ENCODE measurements at regions not wholly inside any gene's neighbourhood (a gene's known extent, or its start where the extent isn't known, plus 50 kb on each side); places are given as distances from the start of the nearest gene placed in this dataset.

- no peak for ATAC-seq
- no peak overlapping the region for H3K4me2 ChIP-seq (ENCODE audit: control insufficient read depth, insufficient read depth)
- in situ Hi-C loops (cut with MboI) (no loop called here), intact Hi-C loops (cut with micrococcal nuclease; ENCODE audit: unreplicated experiment) (no loop called here)
- ChIA-PET RAD21 (ENCODE audit: unreplicated experiment) (no interaction called here), CTCF (interaction anchor here (0.7 kb wide), 1 partner anchor 15 kb away, joined by 3 read pairs; no protein-coding TSS in a partner anchor), POLR2A (no interaction called here), SMC1A (ENCODE audit: uncharacterized antibody, unreplicated experiment) (no interaction called here)
- no peak overlapping the region for H3K27ac ChIP-seq (ENCODE audit: control insufficient read depth, insufficient read depth)
- DNase-seq (ENCODE audit: low read depth, low spot score): no peak
- no peaks in the 10 kb centered on the region for H3K27me3 ChIP-seq (replicated peaks in 1 of 2; ENCODE audit: control insufficient read depth in 2 of 2, insufficient read depth in 2 of 2, low read length in 1 of 2)
- no peak for FAIRE-seq
- no peaks in the 10 kb centered on the region for H3K36me3 ChIP-seq (ENCODE audit: control insufficient read depth in 2 of 2, insufficient read depth in 2 of 2, low read length in 1 of 2)
- no peaks in the 10 kb centered on the region for H4K20me1 ChIP-seq (ENCODE audit: control insufficient read depth, insufficient read depth)
- H3K9ac ChIP-seq (ENCODE audit: control insufficient read depth, insufficient read depth, low read length): no peak overlapping the region
- no peak overlapping the region for H2AFZ ChIP-seq (ENCODE audit: control insufficient read depth, low read depth, low read length)
- no TSS peak for BruUV-seq (replicated peaks)
- WGBS (ENCODE audit: insufficient coverage, insufficient replicate concordance, low lambda C conversion rate, missing lambda C conversion rate): 60% methylated on average over 4 of the region's 4 CpGs
- H3K4me1 ChIP-seq (ENCODE audit: control insufficient read depth, insufficient read depth, low read length): no peaks in the 10 kb centered on the region; the same call in 1 of the 2 replicates
- no peak for TF ChIP-seq TCF12 (IDR thresholded peaks at IDR 0.05; ENCODE audit: low read depth, low read length)
- TF ChIP-seq ZNF217 (IDR thresholded peaks at IDR 0.05): no peak
- no peak for TF ChIP-seq BACH1 (IDR thresholded peaks at IDR 0.05; ENCODE audit: borderline replicate concordance)
- TF ChIP-seq ZBTB4 (CRISPR knock-in tag; IDR thresholded peaks at IDR 0.05): no peak
- TF ChIP-seq EED (IDR thresholded peaks at IDR 0.05; ENCODE audit: low read depth): no peak
- TF ChIP-seq TAF1 (IDR thresholded peaks at IDR 0.05; ENCODE audit: borderline replicate concordance, low read depth, low read length): no peak
- TF ChIP-seq IKZF2 (IDR thresholded peaks at IDR 0.05): no peak
- TF ChIP-seq NR2C2 (IDR thresholded peaks at IDR 0.05; ENCODE audit: borderline replicate concordance, control insufficient read depth, insufficient read length, low read depth): no peak
- TF ChIP-seq, protein P1, sequence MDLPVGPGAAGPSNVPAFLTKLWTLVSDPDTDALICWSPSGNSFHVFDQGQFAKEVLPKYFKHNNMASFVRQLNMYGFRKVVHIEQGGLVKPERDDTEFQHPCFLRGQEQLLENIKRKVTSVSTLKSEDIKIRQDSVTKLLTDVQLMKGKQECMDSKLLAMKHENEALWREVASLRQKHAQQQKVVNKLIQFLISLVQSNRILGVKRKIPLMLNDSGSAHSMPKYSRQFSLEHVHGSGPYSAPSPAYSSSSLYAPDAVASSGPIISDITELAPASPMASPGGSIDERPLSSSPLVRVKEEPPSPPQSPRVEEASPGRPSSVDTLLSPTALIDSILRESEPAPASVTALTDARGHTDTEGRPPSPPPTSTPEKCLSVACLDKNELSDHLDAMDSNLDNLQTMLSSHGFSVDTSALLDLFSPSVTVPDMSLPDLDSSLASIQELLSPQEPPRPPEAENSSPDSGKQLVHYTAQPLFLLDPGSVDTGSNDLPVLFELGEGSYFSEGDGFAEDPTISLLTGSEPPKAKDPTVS (IDR thresholded peaks at IDR 0.05; ENCODE audit: low read depth, low read length): no peak
- no peak for TF ChIP-seq POLR2AphosphoS2 (IDR thresholded peaks at IDR 0.05; ENCODE audit: low read depth, low read length)
- TF ChIP-seq JUND (IDR thresholded peaks at IDR 0.05; ENCODE audit: low read depth, low read length): no peak
- no peak for TF ChIP-seq RCOR1 (conservative IDR thresholded peaks at IDR 0.05; ENCODE audit: low read depth, low read length)
- TF ChIP-seq IKZF1 (conservative IDR thresholded peaks at IDR 0.05): no peak
- H3K9me3 ChIP-seq (replicated peaks; ENCODE audit: control insufficient read depth, insufficient read depth, low read length): no peaks in the 10 kb centered on the region
- no peak overlapping the region for H3K4me3 ChIP-seq
- H3K79me2 ChIP-seq (ENCODE audit: control insufficient read depth, insufficient read depth, low read length): no peaks in the 10 kb centered on the region
Observed at GRCh38 chr1:199723250-199723956, 304.1 kb upstream of the NR5A2 start.
